Tibial nerve (tissue), 4 donors: ENCODE measurements at regions not wholly inside any gene's neighbourhood (a gene's known extent, or its start where the extent isn't known, plus 50 kb on each side); places are given as distances from the start of the nearest gene placed in this dataset.

ENCODE experiments used
- DNase-seq, 2 donors: peaks; one replicate each; pipeline ENCODE4 v3.0.0-alpha.2; 2019; ENCODE audit warnings: low spot score in 2 of 2
- H3K27ac ChIP-seq, 4 donors: fragments of 200-600 bp; sonication (generic) in 3 of 4; one replicate each; pipeline ENCODE4 v1.5.1; 2017 to 2019; ENCODE audit warnings: mild to moderate bottlenecking in 1 of 4
- H3K27me3 ChIP-seq, 2 donors: fragments of 200-600 bp; sonication (generic) in 1 of 2; one replicate each; pipeline versions ENCODE4 v1.5.1 to v1.6.0; 2017 to 2019
- H3K36me3 ChIP-seq, 3 donors: fragments of 200-600 bp; sonication (generic); one replicate each; pipeline ENCODE4 v1.5.1; 2018 to 2019
- H3K4me1 ChIP-seq, 4 donors: fragments of 200-600 bp; sonication (generic) in 3 of 4; one replicate each; pipeline ENCODE4 v1.5.1; 2017 to 2019
- H3K4me3 ChIP-seq, 4 donors: fragments of 200-600 bp; sonication (generic) in 3 of 4; one replicate each; pipeline ENCODE4 v1.5.1; 2017 to 2019; ENCODE audit warnings: mild to moderate bottlenecking in 1 of 4, moderate library complexity in 1 of 4
- H3K9me3 ChIP-seq, 4 donors: fragments of 200-600 bp; sonication (generic) in 3 of 4; one replicate each; pipeline ENCODE4 v1.5.1; 2017 to 2019
- EP300 ChIP-seq, 2 donors: sonication (generic); formaldehyde crosslinking; IDR thresholded peaks; one replicate each; pipeline ENCODE4 v1.6.1; 2017; ENCODE audit warnings: antibody characterized with exemption in 2 of 2, mild to moderate bottlenecking in 1 of 2
- POLR2A ChIP-seq, 2 donors: fragments of 450-650 bp; IDR thresholded peaks; one replicate each; pipeline ENCODE4 v1.6.1; 2017; ENCODE audit warnings: antibody characterized with exemption in 2 of 2, mild to moderate bottlenecking in 2 of 2, moderate library complexity in 2 of 2
- WGBS, 2 donors: methylation state at CpG; one replicate each; pipeline ENCODE4 v1.1.5; 2018; 5-methylcytosine and 5-hydroxymethylcytosine counted together
- TF ChIP-seq, protein P1 (sequence below), 5 experiments: fragments of 200-600 bp in 3 of 5; fragments of 450-650 bp in 2 of 5; sonication (generic) in 3 of 5; IDR thresholded peaks; one replicate each; pipeline ENCODE4 v1.5.1; 2016 to 2019; ENCODE audit warnings: antibody characterized with exemption in 5 of 5, mild to moderate bottlenecking in 3 of 5, moderate library complexity in 2 of 5

DNA sequence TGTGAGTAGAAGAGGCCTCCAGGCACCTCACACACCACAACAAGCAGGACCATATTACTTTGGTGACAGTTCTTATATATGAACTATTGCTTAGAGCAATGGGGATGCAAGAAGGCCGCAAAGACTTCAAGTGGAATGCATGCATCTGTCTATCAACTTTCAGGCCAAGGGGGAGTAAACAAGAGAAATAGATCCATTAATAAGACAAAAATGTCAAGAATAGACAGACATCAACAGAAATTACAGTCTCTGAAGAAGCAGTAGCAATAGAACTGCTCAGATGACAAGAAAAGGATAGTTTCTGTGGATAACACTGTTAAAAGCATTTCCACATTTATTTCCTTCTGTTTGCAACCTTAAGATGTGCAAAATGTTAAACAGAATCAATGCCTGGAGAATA, 1057.7 kb downstream of the UQCRFS1 start:
- 85 to 96% methylated on average over 1 of the region's 1 CpG for whole genome bisulfite sequencing, 2 donors

DNA sequence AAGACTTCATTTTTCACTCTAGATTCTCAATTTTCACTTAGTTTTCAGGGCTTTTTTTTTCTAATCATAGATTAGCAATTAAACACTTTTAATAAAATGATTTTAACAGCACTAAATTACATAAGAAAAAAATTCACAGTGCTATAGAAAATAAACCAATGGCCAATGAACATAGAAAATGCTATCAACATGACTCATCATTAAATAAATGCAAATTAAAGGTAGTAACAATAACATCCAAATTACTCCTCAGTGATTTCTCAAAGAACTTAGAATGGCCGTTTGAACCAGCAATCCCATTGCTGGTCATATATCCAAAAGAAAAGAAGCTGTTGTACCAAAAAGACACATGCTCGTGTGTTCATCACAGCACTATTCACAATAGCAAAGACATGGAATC, 1058.9 kb downstream of the UQCRFS1 start:
- TF ChIP-seq EP300 (IDR thresholded peaks at IDR 0.05) (no peak), POLR2A (IDR thresholded peaks at IDR 0.05) (no peak)
- TF ChIP-seq, protein P1, sequence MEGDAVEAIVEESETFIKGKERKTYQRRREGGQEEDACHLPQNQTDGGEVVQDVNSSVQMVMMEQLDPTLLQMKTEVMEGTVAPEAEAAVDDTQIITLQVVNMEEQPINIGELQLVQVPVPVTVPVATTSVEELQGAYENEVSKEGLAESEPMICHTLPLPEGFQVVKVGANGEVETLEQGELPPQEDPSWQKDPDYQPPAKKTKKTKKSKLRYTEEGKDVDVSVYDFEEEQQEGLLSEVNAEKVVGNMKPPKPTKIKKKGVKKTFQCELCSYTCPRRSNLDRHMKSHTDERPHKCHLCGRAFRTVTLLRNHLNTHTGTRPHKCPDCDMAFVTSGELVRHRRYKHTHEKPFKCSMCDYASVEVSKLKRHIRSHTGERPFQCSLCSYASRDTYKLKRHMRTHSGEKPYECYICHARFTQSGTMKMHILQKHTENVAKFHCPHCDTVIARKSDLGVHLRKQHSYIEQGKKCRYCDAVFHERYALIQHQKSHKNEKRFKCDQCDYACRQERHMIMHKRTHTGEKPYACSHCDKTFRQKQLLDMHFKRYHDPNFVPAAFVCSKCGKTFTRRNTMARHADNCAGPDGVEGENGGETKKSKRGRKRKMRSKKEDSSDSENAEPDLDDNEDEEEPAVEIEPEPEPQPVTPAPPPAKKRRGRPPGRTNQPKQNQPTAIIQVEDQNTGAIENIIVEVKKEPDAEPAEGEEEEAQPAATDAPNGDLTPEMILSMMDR (IDR thresholded peaks at IDR 0.05), result no peak
- Histone ChIP-seq H3K4me1 (no peaks in the 10 kb centered on the region), H3K27ac (no peak overlapping the region), H3K36me3 (no peaks in the 10 kb centered on the region), H3K9me3 (peaks cover 0 to 6% (median 0%) of the 10 kb centered on the region in 4 donors), H3K27me3 (no peaks in the 10 kb centered on the region), H3K4me3 (no peak overlapping the region)
- 45 to 73% methylated on average over 2 of the region's 2 CpGs for WGBS, 2 donors
- DNase-seq, result no peak

More for the DNA sequence above, 1057.7 kb downstream of the UQCRFS1 start:
- no peaks in the 10 kb centered on the region for H3K36me3 ChIP-seq
- peaks cover 0 to 15% (median 0%) of the 10 kb centered on the region in 4 donors for H3K9me3 ChIP-seq
- no peak overlapping the region for H3K4me3 ChIP-seq
- TF ChIP-seq POLR2A (IDR thresholded peaks at IDR 0.05) (no peak), EP300 (IDR thresholded peaks at IDR 0.05) (no peak)
- TF ChIP-seq, protein P1 (IDR thresholded peaks at IDR 0.05), result no peak
- H3K4me1 ChIP-seq, result no peaks in the 10 kb centered on the region
- no peak for DNase-seq
- no peak overlapping the region for H3K27ac ChIP-seq
- H3K27me3 ChIP-seq, result no peaks in the 10 kb centered on the region

DNA sequence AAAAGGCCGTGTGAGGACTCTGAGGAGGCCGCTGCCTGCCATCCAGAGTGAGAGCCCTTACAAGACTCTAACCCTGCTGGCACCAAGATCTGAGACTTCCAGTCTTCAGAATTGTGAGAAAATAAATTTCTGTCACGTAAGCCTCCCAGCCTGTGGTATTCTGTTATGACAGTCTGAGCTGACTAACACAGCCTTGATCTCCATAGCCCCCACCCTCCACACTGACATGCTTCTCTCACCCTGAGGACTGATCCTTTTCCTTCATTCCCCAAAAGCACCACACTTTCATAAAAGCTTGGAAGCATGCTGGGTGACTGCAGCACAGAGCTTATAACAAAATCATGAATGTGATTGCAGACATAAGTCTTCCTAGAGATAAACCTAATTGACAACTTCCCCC, 1059.8 kb downstream of the UQCRFS1 start:
- H3K4me1 ChIP-seq, result no peaks in the 10 kb centered on the region

DNA sequence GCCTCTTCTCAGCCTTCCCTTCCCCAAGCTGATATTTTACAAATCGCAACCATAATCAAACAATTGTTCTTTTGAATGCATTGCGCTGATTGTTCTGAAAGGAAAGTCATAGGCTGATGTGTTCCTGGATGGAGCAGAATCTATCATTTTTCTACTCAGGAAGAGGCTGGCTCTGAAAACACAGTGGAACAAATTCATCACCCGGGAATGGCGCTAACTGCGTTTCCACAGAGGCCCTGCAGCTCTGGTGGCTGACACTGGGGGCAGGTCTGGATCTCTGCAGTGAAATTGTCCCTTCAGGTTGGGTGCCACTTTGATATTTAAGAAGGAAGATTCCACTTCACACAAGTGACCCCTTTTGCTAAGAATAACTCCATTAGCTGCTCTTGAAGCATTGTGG, 1060.8 kb downstream of the UQCRFS1 start:
- no peaks in the 10 kb centered on the region for H3K9me3 ChIP-seq

More for the DNA sequence above, 1059.8 kb downstream of the UQCRFS1 start:
- WGBS, 2 donors, result 76 to 87% methylated on average over 3 of the region's 3 CpGs
- DNase-seq, result no peak
- no peak overlapping the region for H3K27ac ChIP-seq
- no peak for TF ChIP-seq POLR2A (IDR thresholded peaks at IDR 0.05)
- TF ChIP-seq, protein P1 (IDR thresholded peaks at IDR 0.05), result no peak
- TF ChIP-seq EP300 (IDR thresholded peaks at IDR 0.05), result no peak
- H3K27me3 ChIP-seq, result no peaks in the 10 kb centered on the region
- H3K36me3 ChIP-seq, result no peaks in the 10 kb centered on the region
- H3K9me3 ChIP-seq, result no peaks in the 10 kb centered on the region
- no peak overlapping the region for H3K4me3 ChIP-seq

DNA sequence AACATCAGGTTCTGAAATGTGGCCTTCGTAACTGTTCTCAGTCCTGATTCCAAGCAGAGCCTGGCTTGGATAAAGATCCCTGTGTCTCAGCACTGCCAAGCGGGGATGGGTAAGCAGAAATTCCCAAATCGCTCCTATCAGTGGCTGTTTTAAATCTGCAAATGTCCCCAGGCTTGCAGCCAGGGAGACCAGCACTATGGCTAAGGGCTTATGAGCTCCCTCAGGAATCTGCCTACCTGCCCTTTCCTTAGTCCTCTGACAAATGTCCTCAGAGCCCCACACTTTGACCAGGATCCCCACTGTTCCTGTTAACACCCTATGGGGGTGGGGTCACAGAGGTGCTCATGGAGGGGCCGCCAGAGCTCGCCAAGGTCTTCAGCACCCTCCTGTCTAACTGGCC, 1062.8 kb downstream of the UQCRFS1 start:
- TF ChIP-seq POLR2A (IDR thresholded peaks at IDR 0.05) (no peak), EP300 (IDR thresholded peaks at IDR 0.05) (no peak)
- TF ChIP-seq, protein P1 (IDR thresholded peaks at IDR 0.05), result no peak
- 74 to 76% methylated on average over 5 of the region's 5 CpGs for WGBS, 2 donors
- Histone ChIP-seq H3K27me3 (no peaks in the 10 kb centered on the region), H3K36me3 (no peaks in the 10 kb centered on the region), H3K9me3 (no peaks in the 10 kb centered on the region), H3K4me3 (no peak overlapping the region), H3K27ac (no peak overlapping the region), H3K4me1 (no peaks in the 10 kb centered on the region)
- DNase-seq, result no peak

More for the DNA sequence above, 1060.8 kb downstream of the UQCRFS1 start:
- 56 to 71% methylated on average over 5 of the region's 5 CpGs for WGBS, 2 donors
- TF ChIP-seq POLR2A (IDR thresholded peaks at IDR 0.05) (no peak), EP300 (IDR thresholded peaks at IDR 0.05) (no peak)
- TF ChIP-seq, protein P1 (IDR thresholded peaks at IDR 0.05), result no peak
- Histone ChIP-seq H3K36me3 (no peaks in the 10 kb centered on the region), H3K4me1 (no peaks in the 10 kb centered on the region), H3K27me3 (no peaks in the 10 kb centered on the region), H3K27ac (no peak overlapping the region), H3K4me3 (no peak overlapping the region)
- DNase-seq, result no peak
